ENCODE measurements at regions not wholly inside any gene's neighbourhood (a gene's known extent, or its start where the extent isn't known, plus 50 kb on each side); places are given as distances from the start of the nearest gene placed in this dataset.

GRCh38 chr18:25895518-25895917 lies 194.9 kb downstream of the SS18 start:
- Mint-ChIP-seq H3K4me1 (ENCODE audit: low read depth) (no peaks in the 10 kb centered on the region), H3K36me3 (ENCODE audit: low read depth) (no peaks in the 10 kb centered on the region), H3K9me3 (no peaks in the 10 kb centered on the region), H3K27ac (no peak overlapping the region), H3K4me3 (no peak overlapping the region), H3K27me3 (ENCODE audit: insufficient read depth) (peaks cover under 1% of the 10 kb centered on the region)
- DNase-seq: no peak
- no peak for TF ChIP-seq CTCF (IDR thresholded peaks at IDR 0.05)

- no peak for TF ChIP-seq CTCF (IDR thresholded peaks at IDR 0.05)
- H3K27me3 Mint-ChIP-seq (ENCODE audit: insufficient read depth): peaks cover 1% of the 10 kb centered on the region; the same call in 1 of the 2 replicates
These were observed 204.1 kb downstream of the SS18 start for GRCh38 chr18:25886283-25886682.

DNA sequence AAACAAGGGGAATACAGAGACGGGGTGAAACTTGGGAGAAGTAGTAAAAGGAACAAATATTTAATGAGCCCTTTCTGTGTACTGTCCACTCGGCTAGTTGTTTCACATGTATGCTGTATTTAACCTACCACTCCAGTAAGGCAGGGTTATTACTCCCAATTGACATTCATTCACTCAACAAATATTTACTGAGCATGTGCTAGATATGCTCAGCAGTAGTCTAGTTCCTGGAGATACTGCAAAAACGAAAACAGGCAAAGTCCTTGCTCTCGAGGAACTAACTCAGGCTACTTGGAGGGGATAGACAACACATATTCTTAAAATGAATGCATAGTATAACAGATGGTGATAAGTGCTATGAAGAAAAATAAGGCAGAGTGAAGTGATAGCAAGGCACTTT lies 207.3 kb downstream of the SS18 start:
- H3K9me3 Mint-ChIP-seq: no peaks in the 10 kb centered on the region
- no peak for TF ChIP-seq CTCF (IDR thresholded peaks at IDR 0.05)

More at GRCh38 chr18:25886283-25886682, 204.1 kb downstream of the SS18 start:
- no peak for DNase-seq
- Mint-ChIP-seq H3K36me3 (ENCODE audit: low read depth) (no peaks in the 10 kb centered on the region), H3K4me1 (ENCODE audit: low read depth) (no peaks in the 10 kb centered on the region), H3K9me3 (no peaks in the 10 kb centered on the region), H3K4me3 (no peak overlapping the region), H3K27ac (no peak overlapping the region)

GRCh38 chr18:25881149-25881548 lies 209.3 kb downstream of the SS18 start:
- H3K9me3 Mint-ChIP-seq: no peaks in the 10 kb centered on the region
- DNase-seq: no peak

More for the DNA sequence above, 207.3 kb downstream of the SS18 start:
- Mint-ChIP-seq H3K27me3 (ENCODE audit: insufficient read depth) (peaks cover 2% of the 10 kb centered on the region), H3K4me3 (no peak overlapping the region), H3K36me3 (ENCODE audit: low read depth) (no peaks in the 10 kb centered on the region), H3K4me1 (ENCODE audit: low read depth) (no peaks in the 10 kb centered on the region), H3K27ac (no peak overlapping the region)
- DNase-seq: no peak

GRCh38 chr18:25880441-25880840 lies 210.0 kb downstream of the SS18 start:
- TF ChIP-seq CTCF (IDR thresholded peaks at IDR 0.05): no peak
- no peak overlapping the region for H3K27ac Mint-ChIP-seq
- peaks cover 5% of the 10 kb centered on the region for H3K27me3 Mint-ChIP-seq (ENCODE audit: insufficient read depth)
- no peak overlapping the region for H3K4me3 Mint-ChIP-seq
- H3K36me3 Mint-ChIP-seq (ENCODE audit: low read depth): no peaks in the 10 kb centered on the region
- H3K9me3 Mint-ChIP-seq: no peaks in the 10 kb centered on the region
- H3K4me1 Mint-ChIP-seq (ENCODE audit: low read depth): no peaks in the 10 kb centered on the region
- DNase-seq: no peak

More at GRCh38 chr18:25881149-25881548, 209.3 kb downstream of the SS18 start:
- Mint-ChIP-seq H3K4me1 (ENCODE audit: low read depth) (no peaks in the 10 kb centered on the region), H3K36me3 (ENCODE audit: low read depth) (no peaks in the 10 kb centered on the region), H3K27ac (no peak overlapping the region), H3K27me3 (ENCODE audit: insufficient read depth) (peaks cover 2% of the 10 kb centered on the region), H3K4me3 (no peak overlapping the region)
- no peak for TF ChIP-seq CTCF (IDR thresholded peaks at IDR 0.05)
